Spleen (tissue), 11 donors: ENCODE measurements at regions not wholly inside any gene's neighbourhood (a gene's known extent, or its start where the extent isn't known, plus 50 kb on each side); places are given as distances from the start of the nearest gene placed in this dataset.

Experiments
- DNase-seq: peaks from one replicate; pipeline ENCODE4 v3.0.0-alpha.2; 2020
- H3K27ac ChIP-seq, 8 donors: fragments of 200-600 bp; sonication (generic) in 7 of 8; 1 replicate in 4 of 8; 2 replicates in 4 of 8; pipeline versions ENCODE4 v1.5.0 to v1.8.0; 2016 to 2021; ENCODE audit warnings: inconsistent platforms in 4 of 8, mild to moderate bottlenecking in 4 of 8, moderate library complexity in 1 of 8
- H3K27me3 ChIP-seq, 7 donors: fragments of 200-600 bp; sonication (generic) in 6 of 7; replicated peaks in 1 of 7; 1 replicate in 4 of 7; 2 replicates in 3 of 7; pipeline versions ENCODE4 v1.5.0 to v1.8.0; 2016 to 2021; ENCODE audit warnings: inconsistent platforms in 3 of 7, mild to moderate bottlenecking in 1 of 7
- H3K36me3 ChIP-seq, 6 donors: fragments of 200-600 bp; sonication (generic) in 5 of 6; 1 replicate in 4 of 6; 2 replicates in 2 of 6; pipeline versions ENCODE4 v1.5.0 to v1.8.0; 2016 to 2021; ENCODE audit warnings: inconsistent platforms in 2 of 6
- H3K4me1 ChIP-seq, 6 donors: fragments of 200-600 bp; sonication (generic) in 5 of 6; 1 replicate in 3 of 6; 2 replicates in 3 of 6; pipeline versions ENCODE4 v1.5.0 to v1.8.0; 2016 to 2021; ENCODE audit warnings: inconsistent platforms in 3 of 6
- H3K4me3 ChIP-seq, 8 donors: fragments of 200-600 bp; sonication (generic) in 7 of 8; 1 replicate in 4 of 8; 2 replicates in 4 of 8; pipeline versions ENCODE4 v1.5.0 to v1.8.0; 2016 to 2021; ENCODE audit warnings: inconsistent platforms in 4 of 8, mild to moderate bottlenecking in 4 of 8, moderate library complexity in 2 of 8
- H3K9me3 ChIP-seq, 8 donors: fragments of 200-600 bp; sonication (generic) in 7 of 8; 1 replicate in 4 of 8; 2 replicates in 4 of 8; pipeline versions ENCODE4 v1.5.0 to v1.8.0; 2016 to 2021; ENCODE audit warnings: inconsistent platforms in 4 of 8
- CTCF ChIP-seq, 11 experiments: fragments of 200-600 bp in 7 of 11; fragments of 450-650 bp in 4 of 11; sonication (generic) in 4 of 11; IDR thresholded peaks in 8 of 11; conservative IDR thresholded peaks in 3 of 11; 1 replicate in 7 of 11; 2 replicates in 4 of 11; pipeline versions ENCODE4 v1.4.0 to v1.8.0; 2016 to 2021; ENCODE audit warnings: antibody characterized with exemption in 11 of 11, inconsistent platforms in 4 of 11, mild to moderate bottlenecking in 1 of 11
- POLR2A ChIP-seq, 3 donors: fragments of 450-650 bp; IDR thresholded peaks; one replicate each; pipeline ENCODE4 v1.5.1; 2017; ENCODE audit warnings: antibody characterized with exemption in 3 of 3, mild to moderate bottlenecking in 1 of 3
- POLR2AphosphoS5 ChIP-seq, 3 donors: sonication (generic); formaldehyde crosslinking; IDR thresholded peaks; one replicate each; pipeline ENCODE4 v1.5.1; 2017; ENCODE audit warnings: antibody characterized with exemption in 3 of 3
- WGBS, 5 donors: extraction: QIAGEN DNeasy Blood & Tissue Kit in 3 of 5; methylation state at CpG; one replicate each; pipeline versions ENCODE4 v1.1.5 to v1.1.7; 2013 to 2018; 5-methylcytosine and 5-hydroxymethylcytosine counted together
- intact Hi-C: fragments of 100-400 bp; cut with DNase I; formaldehyde crosslinking; loops from one replicate; pipeline ENCODE4 v1.15.0; 2023; ENCODE audit warnings: low total_unique reads
- donor health status: healthy with polysubstance abuse.
- donor health status: DM: no; HTN: no; CAD: no; lungs with moderate emphysema.
- donor health status: DM: no; HTN: no; CAD: no.
- donor health status: Bipolar disorder and iron deficiency.
- donor health status: healthy.
- donor health status: DM: no; HTN: no; CAD: no.
- donor health status: DM: yes; HTN: yes; CAD: no.

GRCh38 chr13:107586216-107586615 is 629.1 kb downstream of the LIG4 start:
- no peak for TF ChIP-seq CTCF (IDR thresholded peaks at IDR 0.05 in 8 of 11, conservative IDR thresholded peaks at IDR 0.05 in 3 of 11)
- TF ChIP-seq POLR2AphosphoS5 (IDR thresholded peaks at IDR 0.05), result no peak
- no peak for TF ChIP-seq POLR2A (IDR thresholded peaks at IDR 0.05)
- intact Hi-C loops, result no loop called here
- 72 to 89% (median 77%) methylated on average over 2 of the region's 2 CpGs for WGBS, 5 donors

GRCh38 chr13:107585469-107586180 is 629.7 kb downstream of the LIG4 start:
- DNase-seq, result no peak
- intact Hi-C loops, result no loop called here
- H3K36me3 ChIP-seq, result no peaks in the 10 kb centered on the region
- H3K4me3 ChIP-seq, result no peak overlapping the region
- TF ChIP-seq CTCF (IDR thresholded peaks at IDR 0.05 in 8 of 11, conservative IDR thresholded peaks at IDR 0.05 in 3 of 11), result no peak
- TF ChIP-seq POLR2A (IDR thresholded peaks at IDR 0.05), result no peak
- TF ChIP-seq POLR2AphosphoS5 (IDR thresholded peaks at IDR 0.05), result no peak
- H3K27ac ChIP-seq, result no peak overlapping the region
- H3K9me3 ChIP-seq, result peaks cover 0 to 5% (median 0%) of the 10 kb centered on the region in 8 donors
- 6 to 30% (median 24%) methylated on average over 2 of the region's 2 CpGs for WGBS, 5 donors
- H3K27me3 ChIP-seq, result no peaks in the 10 kb centered on the region
- H3K4me1 ChIP-seq, result no peaks in the 10 kb centered on the region

More at GRCh38 chr13:107586216-107586615, 629.1 kb downstream of the LIG4 start:
- no peak for DNase-seq
- H3K4me1 ChIP-seq, result no peaks in the 10 kb centered on the region
- no peak overlapping the region for H3K4me3 ChIP-seq
- no peaks in the 10 kb centered on the region for H3K9me3 ChIP-seq
- H3K27me3 ChIP-seq, result no peaks in the 10 kb centered on the region
- H3K27ac ChIP-seq, result no peak overlapping the region
- no peaks in the 10 kb centered on the region for H3K36me3 ChIP-seq

GRCh38 chr13:107582171-107582570 is 633.2 kb downstream of the LIG4 start:
- Histone ChIP-seq H3K36me3 (no peaks in the 10 kb centered on the region), H3K9me3 (peaks cover 0 to 8% (median 0%) of the 10 kb centered on the region in 8 donors), H3K4me3 (no peak overlapping the region), H3K27ac (no peak overlapping the region), H3K4me1 (no peaks in the 10 kb centered on the region), H3K27me3 (no peaks in the 10 kb centered on the region)
- intact Hi-C loops, result no loop called here
- no peak for TF ChIP-seq POLR2AphosphoS5 (IDR thresholded peaks at IDR 0.05)
- no peak for TF ChIP-seq POLR2A (IDR thresholded peaks at IDR 0.05)
- TF ChIP-seq CTCF (IDR thresholded peaks at IDR 0.05 in 8 of 11, conservative IDR thresholded peaks at IDR 0.05 in 3 of 11), result no peak
- WGBS, 5 donors, result 70 to 88% (median 81%) methylated on average over 4 of the region's 4 CpGs
- DNase-seq, result no peak

GRCh38 chr13:107580741-107581412 is 634.5 kb downstream of the LIG4 start:
- H3K27me3 ChIP-seq, result no peaks in the 10 kb centered on the region
- no peak for DNase-seq
- TF ChIP-seq POLR2A (IDR thresholded peaks at IDR 0.05) (no peak), POLR2AphosphoS5 (IDR thresholded peaks at IDR 0.05) (no peak), CTCF (IDR thresholded peaks at IDR 0.05 in 8 of 11, conservative IDR thresholded peaks at IDR 0.05 in 3 of 11) (no peak)
- no peaks in the 10 kb centered on the region for H3K36me3 ChIP-seq
- H3K27ac ChIP-seq, result no peak overlapping the region
- H3K4me1 ChIP-seq, result no peaks in the 10 kb centered on the region
- H3K9me3 ChIP-seq, result peaks cover 0 to 8% (median 0%) of the 10 kb centered on the region in 8 donors
- WGBS, 5 donors, result 78 to 89% (median 84%) methylated on average over 9 of the region's 9 CpGs
- intact Hi-C loops, result no loop called here
- H3K4me3 ChIP-seq, result no peak overlapping the region
